NCI-H2107 treated with DMSO at 0.1 percent for 48 hours (cell line): ENCODE measurements at regions not wholly inside any gene's neighbourhood (a gene's known extent, or its start where the extent isn't known, plus 50 kb on each side); places are given as distances from the start of the nearest gene placed in this dataset.

Source experiments
- DNase-seq: peaks from one replicate; lab custom pipeline; 2025; ENCODE audit not compliant: unreplicated experiment; lab: John Stamatoyannopoulos, UW

- no peak for DNase-seq
Measured at GRCh38 chr4:20444599-20445337, 193.1 kb downstream of the SLIT2 start.

DNA sequence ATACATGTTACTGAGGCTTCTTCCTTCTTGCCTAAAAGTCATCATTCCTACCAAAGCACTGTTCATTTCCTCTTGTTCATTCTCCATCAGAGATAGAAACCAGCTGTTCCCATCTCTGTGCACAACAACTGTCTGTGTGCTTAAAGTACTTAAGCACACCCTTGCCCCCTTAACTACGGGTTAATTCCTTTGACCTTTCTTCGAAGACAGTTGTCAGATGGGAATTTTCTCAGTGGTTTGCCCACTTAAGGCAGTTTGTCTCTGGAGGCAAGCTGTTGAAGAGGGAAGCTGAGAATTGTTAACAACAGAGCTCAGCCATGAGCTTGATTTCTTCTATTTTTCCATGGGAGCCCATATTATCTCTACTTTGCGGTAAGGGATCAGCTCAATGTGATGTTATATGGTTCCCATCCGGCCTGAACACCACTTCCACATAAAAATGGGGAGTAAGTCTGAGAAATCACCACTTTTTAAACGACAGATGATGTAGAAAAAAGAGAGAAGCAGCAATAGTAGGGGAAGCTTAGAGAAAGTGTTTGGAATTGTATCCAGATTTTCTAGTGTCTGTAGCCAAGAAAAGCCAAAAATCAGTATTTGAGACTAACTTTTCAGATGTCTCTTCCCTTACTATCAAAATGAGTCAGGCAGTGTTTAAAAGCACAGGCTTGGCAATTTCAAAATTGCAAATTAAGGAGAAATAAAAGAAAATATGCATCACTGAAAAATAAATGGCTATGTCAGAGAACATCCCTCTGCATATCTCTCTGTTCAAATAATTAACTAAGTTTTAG, 194.4 kb downstream of the SLIT2 start:
- no peak for DNase-seq

DNA sequence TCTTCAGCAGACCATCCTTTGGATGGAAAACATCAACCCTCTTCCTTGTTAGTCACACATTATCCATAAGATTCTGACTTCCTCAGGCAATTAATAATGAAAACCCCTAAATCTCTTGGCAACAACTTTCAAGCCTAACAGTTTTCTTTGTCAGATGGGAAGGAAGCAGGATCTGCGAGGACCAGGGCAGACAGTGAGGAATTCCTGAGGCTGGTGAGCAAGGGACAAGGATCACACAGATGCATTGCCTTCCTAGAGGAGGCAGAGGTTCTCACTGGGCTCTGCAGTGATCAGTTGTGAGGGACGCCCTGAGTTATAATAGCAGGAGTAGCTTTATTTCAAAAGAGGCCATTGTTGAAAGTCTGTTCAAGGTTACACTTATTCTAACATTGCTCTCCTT, 195.4 kb downstream of the SLIT2 start:
- DNase-seq, result no peak

DNA sequence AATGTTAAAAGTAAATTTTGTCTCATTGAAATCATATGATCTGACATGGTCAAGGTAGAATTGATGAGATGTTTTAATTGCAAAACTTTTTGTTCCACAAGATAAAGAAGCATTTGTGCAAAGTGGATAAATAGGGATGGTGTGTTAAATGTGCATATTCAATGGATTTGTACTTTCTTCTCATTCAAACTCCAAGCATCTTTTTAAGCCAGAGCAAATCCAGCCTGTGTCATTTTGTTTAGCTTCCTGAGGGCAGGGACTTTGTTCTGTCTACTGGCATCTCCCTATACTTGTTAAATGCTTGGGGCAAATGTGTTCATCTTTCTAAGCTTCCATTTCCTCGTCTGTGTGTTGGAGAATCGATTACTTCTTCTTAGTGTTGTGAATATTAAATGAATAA, 200.3 kb downstream of the SLIT2 start:
- no peak for DNase-seq

DNA sequence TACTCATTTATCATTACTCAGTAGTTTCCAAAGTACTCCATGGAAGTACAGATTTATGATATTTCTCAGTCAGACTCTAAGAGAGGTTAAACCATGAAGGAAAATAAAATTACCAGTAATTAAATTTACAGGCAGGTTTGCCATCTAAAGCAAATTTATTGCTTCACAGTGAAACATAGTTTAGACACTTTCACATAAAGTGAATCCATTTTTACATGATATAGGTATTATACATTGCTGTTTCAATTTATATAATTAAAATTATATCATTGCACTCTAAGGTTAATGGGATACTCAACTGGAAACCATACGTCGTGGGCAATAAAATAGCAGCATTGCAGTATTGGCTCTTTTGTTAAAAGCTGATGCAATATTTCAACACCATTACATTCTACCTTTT, 202.8 kb downstream of the SLIT2 start:
- DNase-seq, result no peak

DNA sequence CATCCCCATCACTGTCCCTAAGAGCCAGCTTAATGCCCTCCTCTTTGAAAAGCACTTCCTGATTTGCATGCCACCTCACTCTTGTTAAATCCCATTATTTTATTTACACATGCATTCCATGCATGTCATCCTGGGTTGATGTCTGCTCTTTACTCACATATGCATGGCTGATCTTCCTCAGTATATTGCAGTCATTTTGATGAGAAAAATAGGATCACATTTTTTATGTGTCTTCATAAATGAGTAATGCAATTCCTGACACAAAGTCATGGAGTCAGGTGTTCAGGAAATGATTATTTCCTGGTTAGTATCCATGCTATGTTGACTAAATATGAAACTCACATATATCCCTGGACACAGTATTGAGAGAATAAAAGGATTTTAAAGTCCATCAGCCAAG, 204.7 kb downstream of the SLIT2 start:
- no peak for DNase-seq

- no peak for DNase-seq
Measured at GRCh38 chr4:20462426-20463175, 210.9 kb downstream of the SLIT2 start.

DNA sequence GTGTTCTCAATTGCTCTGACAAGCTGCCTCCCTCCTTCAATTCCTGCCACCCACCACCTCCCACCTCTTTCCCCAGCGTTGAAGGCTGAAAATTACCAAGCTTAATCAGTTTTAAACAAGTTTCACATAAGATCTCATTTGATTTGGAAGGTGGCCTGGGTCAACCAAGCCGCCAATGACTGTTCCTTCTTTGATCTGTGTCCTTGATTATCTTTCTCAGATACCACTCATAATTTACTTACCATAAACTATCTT, 211.4 kb downstream of the SLIT2 start:
- DNase-seq, result no peak

DNA sequence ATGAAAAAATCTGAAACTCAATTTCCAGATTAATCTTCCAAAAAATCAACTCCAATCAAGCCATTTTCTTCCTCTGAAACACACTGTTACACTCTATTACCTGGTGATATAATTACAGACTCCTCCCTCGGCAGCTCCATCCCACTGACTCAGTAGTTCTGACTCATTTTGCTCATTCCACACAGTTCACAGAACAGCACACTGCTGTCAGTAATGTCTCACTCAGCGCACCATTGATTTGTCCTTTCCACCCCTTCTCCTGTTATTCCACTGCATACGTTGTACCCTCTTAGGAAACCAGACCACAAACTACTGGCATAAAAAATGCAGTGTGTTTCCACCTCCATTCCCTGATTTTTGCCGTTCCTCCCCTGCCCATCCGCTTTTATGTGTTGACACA, 212.7 kb downstream of the SLIT2 start:
- no peak for DNase-seq

DNA sequence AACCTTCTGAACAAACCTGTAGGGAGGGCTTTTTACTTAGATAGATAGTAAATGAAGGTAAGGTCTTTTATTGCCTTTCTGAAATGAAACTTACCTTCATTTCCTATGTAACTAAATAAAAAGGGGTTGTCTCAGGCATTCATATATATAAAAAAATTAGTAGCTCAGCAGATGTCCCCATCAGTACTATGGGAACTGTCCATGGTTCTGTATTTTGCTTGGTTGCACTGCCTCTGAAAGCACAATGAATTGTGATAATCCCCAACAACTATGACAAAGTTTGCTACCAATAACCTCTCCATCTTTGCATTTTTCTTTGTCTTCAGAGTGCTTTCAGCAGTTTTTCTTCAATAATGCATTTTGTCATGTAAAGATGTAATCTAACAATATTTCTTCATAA, 222.4 kb downstream of the SLIT2 start:
- no peak for DNase-seq

- no peak for DNase-seq
Measured at GRCh38 chr4:20478412-20478811, 221.8 kb upstream of the PACRGL start.

DNA sequence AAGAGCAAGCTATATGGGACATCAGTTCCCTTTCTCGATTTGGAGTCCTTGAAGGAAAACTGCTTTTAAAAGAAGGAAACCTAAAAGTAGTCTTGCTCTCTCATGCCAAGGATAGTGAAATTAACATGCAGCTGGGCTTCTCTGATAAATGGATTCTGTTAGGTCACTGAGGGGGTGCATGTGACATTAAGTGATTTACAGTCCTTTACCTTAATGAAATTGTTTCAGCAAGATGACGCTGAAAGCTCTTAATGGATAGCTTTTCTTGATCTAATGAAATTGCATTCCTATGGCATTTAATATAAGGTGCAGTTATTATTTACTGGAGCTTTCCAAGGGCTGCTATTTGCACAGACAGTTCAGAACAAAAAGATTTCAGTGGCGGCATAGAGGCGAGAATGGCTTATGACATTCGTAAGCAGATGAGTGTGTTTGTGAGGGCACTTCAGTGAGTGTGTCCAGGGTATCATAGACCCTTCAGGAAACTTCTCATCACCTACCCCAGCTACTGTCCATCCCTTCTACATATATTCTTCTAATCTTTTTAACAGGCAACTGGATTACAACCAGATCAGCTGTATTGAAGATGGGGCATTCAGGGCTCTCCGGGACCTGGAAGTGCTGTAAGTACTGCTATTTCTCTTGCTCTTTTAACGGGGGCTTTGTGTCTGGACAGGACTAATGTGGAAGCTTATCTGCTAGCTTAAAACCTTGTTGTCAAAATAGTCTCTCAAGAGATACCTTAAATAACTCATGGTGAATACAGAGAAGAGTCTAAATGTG, 219.9 kb upstream of the PACRGL start:
- no peak for DNase-seq

DNA sequence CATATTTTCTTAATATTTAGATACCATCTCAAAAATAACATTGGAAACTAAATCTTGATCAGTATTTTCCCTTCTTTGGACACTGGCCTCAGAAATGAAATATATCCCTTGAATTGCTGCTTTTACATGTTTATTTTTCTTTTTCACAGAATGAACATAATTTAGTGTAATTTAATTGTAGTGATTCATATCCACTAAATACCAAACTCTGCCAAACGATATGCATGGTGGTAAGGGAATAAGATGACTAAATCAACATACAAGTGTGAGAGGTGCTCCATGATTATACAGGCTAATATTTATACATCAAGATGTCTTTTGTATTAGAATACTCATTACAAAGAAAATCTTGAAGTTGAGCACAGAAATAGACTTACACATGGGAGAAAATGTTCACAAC, 216.8 kb upstream of the PACRGL start:
- no peak for DNase-seq

- DNase-seq, result no peak
Measured at GRCh38 chr4:20486433-20486832, 213.8 kb upstream of the PACRGL start.

GRCh38 chr4:20487446-20487845, 212.8 kb upstream of the PACRGL start:
- no peak for DNase-seq

GRCh38 chr4:20487852-20488251, 212.4 kb upstream of the PACRGL start:
- DNase-seq, result no peak

- DNase-seq, result no peak
Measured at GRCh38 chr4:20490734-20491133, 209.5 kb upstream of the PACRGL start.

DNA sequence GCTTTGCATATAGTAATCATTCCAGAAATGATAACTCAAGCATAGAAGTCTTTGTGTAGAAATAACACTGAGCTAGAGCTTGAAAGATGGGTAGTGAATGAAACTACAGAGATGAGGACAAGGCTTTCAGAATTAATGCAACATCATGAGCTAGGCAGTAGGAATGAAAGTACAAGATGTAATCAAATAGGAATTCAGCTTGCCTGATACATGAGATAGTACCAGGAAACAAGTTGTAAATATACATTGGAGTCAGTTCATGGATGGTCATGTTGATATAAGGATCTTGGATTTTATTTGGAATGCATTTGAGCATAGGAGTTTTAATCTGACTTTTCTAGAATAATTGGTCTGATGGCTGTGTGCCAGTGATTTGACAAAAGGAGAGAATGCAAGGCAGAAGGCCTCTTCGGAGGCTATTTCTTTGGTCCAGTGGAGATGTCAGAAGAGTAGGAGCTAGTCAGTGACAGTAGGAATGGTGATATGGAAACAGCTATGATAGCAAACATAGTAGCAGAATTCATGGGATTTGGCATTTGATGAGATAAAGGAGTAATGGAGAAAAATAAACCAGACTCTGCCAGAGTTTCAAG, 206.4 kb upstream of the PACRGL start:
- DNase-seq, result no peak

DNA sequence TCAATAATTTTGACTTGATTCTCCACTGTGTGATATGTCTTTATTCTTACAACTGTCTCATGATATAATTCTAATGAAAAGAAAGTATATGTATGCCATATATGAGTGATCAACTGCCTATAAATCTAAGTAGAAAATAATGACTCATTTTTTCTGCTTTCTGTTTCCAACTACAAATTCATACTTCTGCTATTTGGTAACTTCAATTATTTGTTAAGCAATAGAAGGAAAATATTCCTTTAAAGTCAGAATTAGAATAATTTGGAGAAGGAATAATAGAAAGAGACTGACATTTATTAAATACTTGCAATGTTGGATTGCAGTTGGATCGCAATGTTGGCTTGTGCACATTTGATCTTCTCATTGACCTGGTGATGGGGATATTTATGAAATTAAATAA, 204.2 kb upstream of the PACRGL start:
- DNase-seq, result no peak

DNA sequence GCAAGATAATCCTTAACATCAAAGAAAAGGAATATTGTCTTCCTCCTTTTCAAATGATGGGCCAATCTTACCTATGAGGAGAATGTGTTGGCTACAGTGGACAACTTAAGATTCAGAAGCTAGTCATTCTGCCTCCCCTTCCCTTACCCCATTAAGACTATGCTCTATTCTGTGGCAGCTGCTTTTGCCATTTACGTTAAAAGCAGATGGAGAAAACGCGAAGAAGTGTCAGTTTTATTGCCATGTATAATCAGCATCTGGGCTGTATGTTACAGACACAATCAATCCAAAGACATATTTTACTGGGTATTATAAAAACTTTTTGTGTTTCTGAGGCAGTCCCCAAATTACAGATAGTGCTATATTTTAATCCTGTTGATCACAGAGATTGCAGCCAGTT, 196.1 kb upstream of the PACRGL start:
- no peak for DNase-seq

DNA sequence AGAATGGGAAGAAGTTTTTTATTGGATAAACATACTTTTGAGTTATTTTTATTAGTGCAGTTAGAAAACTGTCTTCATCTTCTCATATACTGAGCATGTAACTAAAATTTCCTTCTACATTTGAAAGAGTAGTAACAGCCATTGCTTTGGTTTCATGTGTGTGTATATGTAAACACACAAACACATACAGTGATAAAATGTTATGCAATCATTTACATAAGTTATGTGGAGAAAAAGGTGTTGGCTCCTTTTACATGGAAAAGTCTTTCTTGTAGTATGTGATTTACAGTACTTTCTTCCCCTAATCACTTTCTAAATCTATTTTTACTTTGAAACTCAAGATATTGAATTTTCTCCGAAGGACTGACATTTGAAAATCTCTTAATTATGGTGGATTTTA, 194.3 kb upstream of the PACRGL start:
- no peak for DNase-seq
